ENCODE measurements at regions not wholly inside any gene's neighbourhood (a gene's known extent, or its start where the extent isn't known, plus 50 kb on each side); places are given as distances from the start of the nearest gene placed in this dataset.

DNA sequence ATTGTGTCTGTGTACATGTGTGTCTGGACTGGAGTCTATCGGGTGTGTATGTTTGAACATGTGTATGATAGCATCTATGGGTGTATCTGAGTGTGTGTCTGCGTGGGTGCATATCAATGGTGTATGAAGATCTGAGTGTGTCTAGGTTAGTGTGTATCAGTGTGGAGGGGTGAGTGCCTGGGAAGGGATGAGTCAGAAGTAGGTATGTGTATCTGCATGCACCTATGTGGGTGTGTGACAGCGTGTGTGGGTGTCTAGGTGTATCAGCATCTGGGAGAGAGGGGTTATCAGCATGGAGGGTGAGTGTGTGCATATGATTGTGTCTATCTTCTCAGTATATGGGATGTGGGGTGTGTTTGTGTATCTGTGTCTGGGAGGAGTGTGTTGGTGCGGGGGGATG, 58.2 kb upstream of the LHX1 start:
- no peaks in the 10 kb centered on the region for H3K4me1 Mint-ChIP-seq (ENCODE audit: low read depth)
- peaks cover 8% of the 10 kb centered on the region for H3K36me3 Mint-ChIP-seq (ENCODE audit: low read depth)
- H3K27me3 Mint-ChIP-seq (ENCODE audit: low read depth), result peaks cover 23% of the 10 kb centered on the region
- no peak overlapping the region for H3K27ac Mint-ChIP-seq (ENCODE audit: unreplicated experiment)
- H3K4me3 Mint-ChIP-seq (ENCODE audit: unreplicated experiment), result no peak overlapping the region
- H3K9me3 Mint-ChIP-seq (ENCODE audit: low read depth), result peaks cover 16% of the 10 kb centered on the region
- no peak for DNase-seq (ENCODE audit: low spot score)
- TF ChIP-seq, protein P1, sequence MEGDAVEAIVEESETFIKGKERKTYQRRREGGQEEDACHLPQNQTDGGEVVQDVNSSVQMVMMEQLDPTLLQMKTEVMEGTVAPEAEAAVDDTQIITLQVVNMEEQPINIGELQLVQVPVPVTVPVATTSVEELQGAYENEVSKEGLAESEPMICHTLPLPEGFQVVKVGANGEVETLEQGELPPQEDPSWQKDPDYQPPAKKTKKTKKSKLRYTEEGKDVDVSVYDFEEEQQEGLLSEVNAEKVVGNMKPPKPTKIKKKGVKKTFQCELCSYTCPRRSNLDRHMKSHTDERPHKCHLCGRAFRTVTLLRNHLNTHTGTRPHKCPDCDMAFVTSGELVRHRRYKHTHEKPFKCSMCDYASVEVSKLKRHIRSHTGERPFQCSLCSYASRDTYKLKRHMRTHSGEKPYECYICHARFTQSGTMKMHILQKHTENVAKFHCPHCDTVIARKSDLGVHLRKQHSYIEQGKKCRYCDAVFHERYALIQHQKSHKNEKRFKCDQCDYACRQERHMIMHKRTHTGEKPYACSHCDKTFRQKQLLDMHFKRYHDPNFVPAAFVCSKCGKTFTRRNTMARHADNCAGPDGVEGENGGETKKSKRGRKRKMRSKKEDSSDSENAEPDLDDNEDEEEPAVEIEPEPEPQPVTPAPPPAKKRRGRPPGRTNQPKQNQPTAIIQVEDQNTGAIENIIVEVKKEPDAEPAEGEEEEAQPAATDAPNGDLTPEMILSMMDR (IDR thresholded peaks at IDR 0.05), result no peak

GRCh38 chr17:36879624-36880131, 57.6 kb upstream of the LHX1 start:
- no peak for DNase-seq (ENCODE audit: low spot score)
- peaks cover 23% of the 10 kb centered on the region for H3K27me3 Mint-ChIP-seq (ENCODE audit: low read depth)
- TF ChIP-seq, protein P1 (IDR thresholded peaks at IDR 0.05), result no peak
- H3K4me1 Mint-ChIP-seq (ENCODE audit: low read depth), result no peaks in the 10 kb centered on the region
- H3K27ac Mint-ChIP-seq (ENCODE audit: unreplicated experiment), result no peak overlapping the region
- peaks cover 16% of the 10 kb centered on the region for H3K9me3 Mint-ChIP-seq (ENCODE audit: low read depth)
- no peak overlapping the region for H3K4me3 Mint-ChIP-seq (ENCODE audit: unreplicated experiment)
- H3K36me3 Mint-ChIP-seq (ENCODE audit: low read depth), result peaks cover 8% of the 10 kb centered on the region

DNA sequence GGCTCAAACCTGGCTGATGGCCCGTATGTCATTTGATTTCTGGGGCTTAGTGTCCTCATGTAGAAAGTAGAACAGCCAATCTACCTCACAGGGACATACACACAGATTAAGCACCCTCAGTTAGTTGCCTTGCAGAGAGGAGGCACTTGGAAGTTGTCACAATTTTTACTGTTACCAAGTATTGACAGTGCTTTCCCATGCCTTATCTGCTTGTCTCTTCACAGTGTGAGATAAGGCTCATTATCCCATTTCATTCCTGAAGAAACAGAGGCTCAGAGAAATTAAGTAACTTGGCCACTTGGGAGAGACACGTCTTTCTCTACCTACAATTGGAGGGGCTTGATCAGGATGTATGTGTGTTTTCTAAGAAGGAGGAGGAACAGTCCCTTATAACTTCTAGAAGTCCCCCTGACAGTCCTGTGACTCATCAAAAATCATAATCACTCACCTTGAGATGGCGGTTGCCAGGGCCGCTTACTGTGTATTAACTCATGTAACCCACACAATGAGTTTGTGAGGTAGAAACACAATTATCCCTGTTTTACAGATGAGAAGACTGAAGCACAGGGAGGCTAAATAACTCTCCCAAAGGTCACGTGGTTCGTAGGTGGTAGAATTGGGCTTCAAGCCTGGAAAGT, 56.9 kb upstream of the LHX1 start:
- no peak for DNase-seq (ENCODE audit: low spot score)
- Mint-ChIP-seq H3K9me3 (ENCODE audit: low read depth) (peaks cover 16% of the 10 kb centered on the region), H3K27me3 (ENCODE audit: low read depth) (peaks cover 23% of the 10 kb centered on the region), H3K36me3 (ENCODE audit: low read depth) (peaks cover 8% of the 10 kb centered on the region), H3K4me1 (ENCODE audit: low read depth) (no peaks in the 10 kb centered on the region), H3K4me3 (ENCODE audit: unreplicated experiment) (no peak overlapping the region), H3K27ac (ENCODE audit: unreplicated experiment) (no peak overlapping the region)
- TF ChIP-seq, protein P1 (IDR thresholded peaks at IDR 0.05), result no peak

- no peak for DNase-seq (ENCODE audit: low spot score)
- Mint-ChIP-seq H3K27me3 (ENCODE audit: low read depth) (peaks cover 25% of the 10 kb centered on the region), H3K4me1 (ENCODE audit: low read depth) (no peaks in the 10 kb centered on the region), H3K9me3 (ENCODE audit: low read depth) (peaks cover 16% of the 10 kb centered on the region), H3K27ac (ENCODE audit: unreplicated experiment) (no peak overlapping the region), H3K36me3 (ENCODE audit: low read depth) (peaks cover 8% of the 10 kb centered on the region), H3K4me3 (ENCODE audit: unreplicated experiment) (no peak overlapping the region)
- TF ChIP-seq, protein P1 (IDR thresholded peaks at IDR 0.05), result no peak
Observed at GRCh38 chr17:36881323-36881722, 56.0 kb upstream of the LHX1 start.

- TF ChIP-seq, protein P1 (IDR thresholded peaks at IDR 0.05), result no peak
- DNase-seq (ENCODE audit: low spot score), result no peak
- peaks cover 12% of the 10 kb centered on the region for H3K36me3 Mint-ChIP-seq (ENCODE audit: low read depth)
- H3K4me3 Mint-ChIP-seq (ENCODE audit: unreplicated experiment), result no peak overlapping the region
- no peaks in the 10 kb centered on the region for H3K4me1 Mint-ChIP-seq (ENCODE audit: low read depth)
- H3K27ac Mint-ChIP-seq (ENCODE audit: unreplicated experiment), result no peak overlapping the region
- peaks cover 30% of the 10 kb centered on the region for H3K27me3 Mint-ChIP-seq (ENCODE audit: low read depth)
- peaks cover 16% of the 10 kb centered on the region for H3K9me3 Mint-ChIP-seq (ENCODE audit: low read depth)
Observed at GRCh38 chr17:36884495-36885152, 52.7 kb upstream of the LHX1 start.
